ENCODE measurements at regions not wholly inside any gene's neighbourhood (a gene's known extent, or its start where the extent isn't known, plus 50 kb on each side); places are given as distances from the start of the nearest gene placed in this dataset.

DNA sequence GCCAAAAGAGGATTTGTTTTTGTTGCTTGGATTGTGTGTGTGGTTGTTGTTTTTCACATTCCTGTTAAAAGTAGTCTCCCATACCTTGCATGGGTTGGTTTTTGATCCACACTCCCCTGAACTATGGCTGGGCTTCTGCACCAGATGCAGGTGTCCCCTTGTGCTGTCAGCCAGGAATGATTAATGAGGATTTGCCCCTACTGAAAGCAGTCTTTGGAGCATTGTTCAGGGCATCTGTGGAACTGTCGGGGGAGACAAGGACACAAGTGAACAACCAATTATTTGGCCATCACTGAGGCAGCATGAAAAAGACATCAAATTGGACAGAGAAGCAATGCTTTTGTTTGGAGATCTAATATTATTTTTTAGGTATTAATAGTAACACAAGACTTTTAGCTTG, 373.2 kb upstream of the MMS22L start:
- TF ChIP-seq, protein P1, sequence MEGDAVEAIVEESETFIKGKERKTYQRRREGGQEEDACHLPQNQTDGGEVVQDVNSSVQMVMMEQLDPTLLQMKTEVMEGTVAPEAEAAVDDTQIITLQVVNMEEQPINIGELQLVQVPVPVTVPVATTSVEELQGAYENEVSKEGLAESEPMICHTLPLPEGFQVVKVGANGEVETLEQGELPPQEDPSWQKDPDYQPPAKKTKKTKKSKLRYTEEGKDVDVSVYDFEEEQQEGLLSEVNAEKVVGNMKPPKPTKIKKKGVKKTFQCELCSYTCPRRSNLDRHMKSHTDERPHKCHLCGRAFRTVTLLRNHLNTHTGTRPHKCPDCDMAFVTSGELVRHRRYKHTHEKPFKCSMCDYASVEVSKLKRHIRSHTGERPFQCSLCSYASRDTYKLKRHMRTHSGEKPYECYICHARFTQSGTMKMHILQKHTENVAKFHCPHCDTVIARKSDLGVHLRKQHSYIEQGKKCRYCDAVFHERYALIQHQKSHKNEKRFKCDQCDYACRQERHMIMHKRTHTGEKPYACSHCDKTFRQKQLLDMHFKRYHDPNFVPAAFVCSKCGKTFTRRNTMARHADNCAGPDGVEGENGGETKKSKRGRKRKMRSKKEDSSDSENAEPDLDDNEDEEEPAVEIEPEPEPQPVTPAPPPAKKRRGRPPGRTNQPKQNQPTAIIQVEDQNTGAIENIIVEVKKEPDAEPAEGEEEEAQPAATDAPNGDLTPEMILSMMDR (conservative IDR thresholded peaks at IDR 0.05; ENCODE audit: low read depth, low read length) = no peak
- no peak for TF ChIP-seq EZH2 (IDR thresholded peaks at IDR 0.05; ENCODE audit: borderline replicate concordance, low read depth, low read length, poor library complexity, severe bottlenecking)
